ENCODE measurements at regions not wholly inside any gene's neighbourhood (a gene's known extent, or its start where the extent isn't known, plus 50 kb on each side); places are given as distances from the start of the nearest gene placed in this dataset.

- H3K4me1 ChIP-seq (ENCODE audit: insufficient read depth, low read length, poor library complexity, severe bottlenecking): no peaks in the 10 kb centered on the region
- no peak overlapping the region for H3K4me3 ChIP-seq (ENCODE audit: low read depth, low read length, poor library complexity, severe bottlenecking)
- H2AFZ ChIP-seq (ENCODE audit: low read length): no peak overlapping the region
- H3K9me3 ChIP-seq (ENCODE audit: low read length): no peaks in the 10 kb centered on the region
- H3K79me2 ChIP-seq (ENCODE audit: insufficient read depth, low read depth, low read length): no peaks in the 10 kb centered on the region
- no peak for DNase-seq (ENCODE audit: low spot score)
- intact Hi-C loops (cut with micrococcal nuclease; ENCODE audit: unreplicated experiment): no loop called here
- H3K27ac ChIP-seq (ENCODE audit: low read depth, low read length, poor library complexity, severe bottlenecking): no peak overlapping the region
- TF ChIP-seq EZH2phosphoT487 (IDR thresholded peaks at IDR 0.05; ENCODE audit: borderline replicate concordance, low read depth, low read length) (no peak), CTCF (conservative IDR thresholded peaks at IDR 0.05; ENCODE audit: low read length) (no peak)
- H3K36me3 ChIP-seq (ENCODE audit: insufficient read depth, low read length): no peaks in the 10 kb centered on the region
- ChIA-PET POLR2A (interaction anchor here (1.2 to 1.6 kb wide), 2 partner anchors 19 to 32 kb away, joined by 3 to 5 read pairs; no protein-coding TSS in a partner anchor), CTCF (ENCODE audit: unreplicated experiment) (no interaction called here)
- H4K20me1 ChIP-seq (ENCODE audit: insufficient read depth, low read length): no peaks in the 10 kb centered on the region
- no peak overlapping the region for H3K4me2 ChIP-seq (ENCODE audit: low read length)
- no peaks in the 10 kb centered on the region for H3K9me2 ChIP-seq (ENCODE audit: insufficient read depth, low read length)
- no TSS peak for BruUV-seq (replicated peaks)
Measured at GRCh38 chr1:213335084-213335483, 284.0 kb downstream of the RPS6KC1 start.

GRCh38 chr1:213337025-213337678, 286.1 kb downstream of the RPS6KC1 start:
- Histone ChIP-seq H2AFZ (ENCODE audit: low read length) (no peak overlapping the region), H3K27ac (ENCODE audit: low read depth, low read length, poor library complexity, severe bottlenecking) (no peak overlapping the region), H3K4me2 (ENCODE audit: low read length) (no peak overlapping the region), H3K4me3 (ENCODE audit: low read depth, low read length, poor library complexity, severe bottlenecking) (no peak overlapping the region), H3K9me2 (ENCODE audit: insufficient read depth, low read length) (no peaks in the 10 kb centered on the region), H3K9me3 (ENCODE audit: low read length) (no peaks in the 10 kb centered on the region), H3K79me2 (ENCODE audit: insufficient read depth, low read depth, low read length) (no peaks in the 10 kb centered on the region), H3K36me3 (ENCODE audit: insufficient read depth, low read length) (no peaks in the 10 kb centered on the region), H3K4me1 (ENCODE audit: insufficient read depth, low read length, poor library complexity, severe bottlenecking) (no peaks in the 10 kb centered on the region), H4K20me1 (ENCODE audit: insufficient read depth, low read length) (no peaks in the 10 kb centered on the region)
- ChIA-PET CTCF (ENCODE audit: unreplicated experiment) (no interaction called here), POLR2A (no interaction called here)
- no peak for DNase-seq (ENCODE audit: low spot score)
- BruUV-seq (replicated peaks): no TSS peak
- TF ChIP-seq CTCF (conservative IDR thresholded peaks at IDR 0.05; ENCODE audit: low read length) (no peak), EZH2phosphoT487 (IDR thresholded peaks at IDR 0.05; ENCODE audit: borderline replicate concordance, low read depth, low read length) (no peak)
- intact Hi-C loops (cut with micrococcal nuclease; ENCODE audit: unreplicated experiment): no loop called here

DNA sequence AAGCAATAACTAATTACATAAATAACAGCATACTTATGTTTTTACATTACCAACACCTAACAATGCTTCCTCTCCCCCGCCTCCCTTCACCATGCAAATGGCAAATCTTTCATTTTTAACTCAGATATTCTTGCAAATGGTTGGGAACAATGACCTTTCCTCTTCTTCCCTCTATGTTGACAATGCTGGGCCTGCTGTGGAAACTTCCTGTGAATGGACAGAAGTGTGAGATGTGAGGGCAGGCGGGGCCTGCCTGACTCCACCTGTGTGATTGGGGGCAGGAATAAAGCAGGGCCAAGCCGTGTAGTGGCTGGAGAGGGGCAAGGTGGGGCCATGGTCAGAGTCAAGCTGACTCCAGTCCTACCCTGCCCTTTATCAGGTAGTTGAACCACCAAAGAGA, 289.6 kb downstream of the RPS6KC1 start:
- Histone ChIP-seq H3K79me2 (ENCODE audit: insufficient read depth, low read depth, low read length) (no peaks in the 10 kb centered on the region), H3K36me3 (ENCODE audit: insufficient read depth, low read length) (no peaks in the 10 kb centered on the region), H4K20me1 (ENCODE audit: insufficient read depth, low read length) (no peaks in the 10 kb centered on the region), H3K9me3 (ENCODE audit: low read length) (no peaks in the 10 kb centered on the region), H3K9me2 (ENCODE audit: insufficient read depth, low read length) (no peaks in the 10 kb centered on the region), H3K4me2 (ENCODE audit: low read length) (no peak overlapping the region), H3K27ac (ENCODE audit: low read depth, low read length, poor library complexity, severe bottlenecking) (no peak overlapping the region), H3K4me1 (ENCODE audit: insufficient read depth, low read length, poor library complexity, severe bottlenecking) (no peaks in the 10 kb centered on the region), H2AFZ (ENCODE audit: low read length) (no peak overlapping the region), H3K4me3 (ENCODE audit: low read depth, low read length, poor library complexity, severe bottlenecking) (no peak overlapping the region)
- no TSS peak for BruUV-seq (replicated peaks)
- intact Hi-C loops (cut with micrococcal nuclease; ENCODE audit: unreplicated experiment): no loop called here
- CTCF ChIA-PET (ENCODE audit: unreplicated experiment): no interaction called here
- TF ChIP-seq CTCF (conservative IDR thresholded peaks at IDR 0.05; ENCODE audit: low read length) (no peak), EZH2phosphoT487 (IDR thresholded peaks at IDR 0.05; ENCODE audit: borderline replicate concordance, low read depth, low read length) (no peak)
- POLR2A ChIA-PET: no interaction called here
- DNase-seq (ENCODE audit: low spot score): no peak
